Liver (tissue), 8 donors: ENCODE measurements at regions not wholly inside any gene's neighbourhood (a gene's known extent, or its start where the extent isn't known, plus 50 kb on each side); places are given as distances from the start of the nearest gene placed in this dataset.

ENCODE experiments used
- DNase-seq: peaks from one replicate; pipeline ENCODE4 v3.0.0-alpha.2; 2017; ENCODE audit warnings: low spot score
- H3K27ac ChIP-seq, 2 donors: one replicate each; pipeline ENCODE4 v1.7.0; 2013; ENCODE audit warnings: inconsistent platforms in 2 of 2, low read length in 2 of 2, control low read depth in 1 of 2, low read depth in 1 of 2, mild to moderate bottlenecking in 1 of 2
- H3K27me3 ChIP-seq, 4 donors: one replicate each; pipeline versions ENCODE4 v1.6.1 to v1.7.0; 2013; ENCODE audit warnings: low read length in 3 of 4, inconsistent platforms in 1 of 4, mild to moderate bottlenecking in 1 of 4, moderate library complexity in 1 of 4; ENCODE audit not compliant: control insufficient read depth in 4 of 4, insufficient read depth in 4 of 4
- H3K36me3 ChIP-seq, 4 donors: one replicate each; pipeline versions ENCODE4 v1.6.1 to v1.7.0; 2013; ENCODE audit warnings: low read length in 3 of 4, mild to moderate bottlenecking in 3 of 4, low read depth in 1 of 4, moderate library complexity in 1 of 4; ENCODE audit not compliant: control insufficient read depth in 4 of 4, insufficient read depth in 3 of 4
- H3K4me1 ChIP-seq, 4 donors: one replicate each; pipeline versions ENCODE4 v1.6.1 to v1.7.0; 2013; ENCODE audit warnings: low read length in 3 of 4, mild to moderate bottlenecking in 3 of 4, moderate library complexity in 1 of 4; ENCODE audit not compliant: control insufficient read depth in 4 of 4, insufficient read depth in 4 of 4
- H3K4me3 ChIP-seq, 3 donors: one replicate each; pipeline versions ENCODE4 v1.6.1 to v1.7.0; 2013; ENCODE audit warnings: low read length in 3 of 3, control low read depth in 1 of 3, low read depth in 1 of 3, mild to moderate bottlenecking in 1 of 3
- H3K9ac ChIP-seq, 2 donors: one replicate each; pipeline ENCODE4 v1.7.0; 2013; ENCODE audit warnings: low read length in 2 of 2, mild to moderate bottlenecking in 2 of 2, moderate library complexity in 2 of 2, control low read depth in 1 of 2, low read depth in 1 of 2
- H3K9me3 ChIP-seq, 4 donors: one replicate each; pipeline versions ENCODE4 v1.6.1 to v1.7.0; 2013; ENCODE audit warnings: low read length in 3 of 4; ENCODE audit not compliant: control insufficient read depth in 4 of 4
- CTCF ChIP-seq: fragments of 150-350 bp; IDR thresholded peaks from 2 replicates; pipeline ENCODE4 v1.5.1; 2017; ENCODE audit warnings: improper control_type of control experiment, low read depth, low read length; ENCODE audit not compliant: missing input control
- EGR1 ChIP-seq, 2 donors: IDR thresholded peaks; 2 replicates each; pipeline ENCODE4 v1.6.1; 2016 to 2018; ENCODE audit warnings: antibody characterized with exemption in 2 of 2, low read depth in 2 of 2
- FOXA1 ChIP-seq: IDR thresholded peaks from 2 replicates; pipeline ENCODE4 v1.6.1; 2016; ENCODE audit warnings: antibody characterized with exemption
- FOXA2 ChIP-seq: IDR thresholded peaks from 2 replicates; pipeline ENCODE4 v1.6.1; 2016; ENCODE audit warnings: antibody characterized with exemption
- GABPA ChIP-seq, 2 donors: IDR thresholded peaks in 1 of 2; conservative IDR thresholded peaks in 1 of 2; 2 replicates each; pipeline ENCODE4 v1.6.1; 2016; ENCODE audit warnings: antibody characterized with exemption in 2 of 2, mild to moderate bottlenecking in 1 of 2, moderate library complexity in 1 of 2
- HNF4A ChIP-seq, 2 donors: conservative IDR thresholded peaks; 2 replicates each; pipeline ENCODE4 v1.6.1; 2016; ENCODE audit warnings: antibody characterized with exemption in 2 of 2, mild to moderate bottlenecking in 2 of 2
- HNF4G ChIP-seq: IDR thresholded peaks from 2 replicates; pipeline ENCODE4 v1.6.1; 2016; ENCODE audit warnings: antibody characterized with exemption
- JUND ChIP-seq, 2 donors: IDR thresholded peaks; 2 replicates each; pipeline ENCODE4 v1.6.1; 2016; ENCODE audit warnings: antibody characterized with exemption in 2 of 2
- NR2F2 ChIP-seq: IDR thresholded peaks from 2 replicates; pipeline ENCODE4 v1.6.1; 2016; ENCODE audit warnings: antibody characterized with exemption
- RAD21 ChIP-seq, 2 donors: IDR thresholded peaks; 2 replicates each; pipeline ENCODE4 v1.6.1; 2016; ENCODE audit warnings: antibody characterized with exemption in 2 of 2, mild to moderate bottlenecking in 2 of 2
- REST ChIP-seq: IDR thresholded peaks from 2 replicates; pipeline ENCODE4 v1.6.1; 2016; ENCODE audit warnings: antibody characterized with exemption, mild to moderate bottlenecking
- SP1 ChIP-seq: IDR thresholded peaks from 2 replicates; pipeline ENCODE4 v1.6.1; 2018; ENCODE audit warnings: antibody characterized with exemption, mild to moderate bottlenecking
- TAF1 ChIP-seq: conservative IDR thresholded peaks from 2 replicates; pipeline ENCODE4 v1.6.1; 2016; ENCODE audit warnings: antibody characterized with exemption, mild to moderate bottlenecking
- YY1 ChIP-seq: IDR thresholded peaks from 2 replicates; pipeline ENCODE4 v1.6.1; 2016; ENCODE audit warnings: antibody characterized with exemption, mild to moderate bottlenecking
- ZBTB33 ChIP-seq: IDR thresholded peaks from 2 replicates; pipeline ENCODE4 v1.6.1; 2016; ENCODE audit warnings: antibody characterized with exemption
- WGBS: extraction: QIAGEN DNeasy Blood & Tissue Kit; methylation state at CpG from one replicate; pipeline ENCODE4 v1.1.7; 2013; 5-methylcytosine and 5-hydroxymethylcytosine counted together
- TF ChIP-seq, protein P1 (sequence below): IDR thresholded peaks from 2 replicates; pipeline ENCODE4 v1.6.1; 2016; ENCODE audit warnings: antibody characterized with exemption
- TF ChIP-seq, protein P2 (sequence below): IDR thresholded peaks from 2 replicates; pipeline ENCODE4 v1.6.1; 2016; ENCODE audit warnings: antibody characterized with exemption
- donor health status: healthy.
- donor health status: healthy.
- donor health status: healthy.
- donor health status: healthy.
- donor health status: healthy.

DNA sequence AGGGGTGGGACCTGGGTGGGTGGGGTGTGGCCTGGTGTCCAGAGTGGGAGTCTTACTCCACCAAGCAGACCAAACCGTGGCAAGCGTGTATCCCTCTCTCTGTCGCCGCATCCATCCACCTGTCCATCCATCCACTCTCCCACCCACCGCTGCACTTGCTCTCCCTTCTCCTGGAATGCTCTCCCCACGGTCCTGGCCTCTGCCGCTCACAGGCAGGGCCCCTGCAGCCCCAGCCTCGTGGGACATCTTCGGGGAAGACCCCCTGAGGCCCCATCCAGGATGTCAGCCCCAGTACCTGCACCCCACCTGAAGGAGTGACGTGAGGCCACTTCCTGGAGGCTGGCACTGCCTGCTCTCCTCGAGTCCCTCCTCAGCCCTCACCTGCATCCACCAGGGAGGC is 189.5 kb upstream of the GSE1 start:
- Histone ChIP-seq H3K4me1 (peaks cover 9 to 25% (median 21%) of the 10 kb centered on the region in 4 donors), H3K27ac (no peak overlapping the region), H3K4me3 (no peak overlapping the region), H3K27me3 (no peaks in the 10 kb centered on the region), H3K9ac (no peak overlapping the region), H3K9me3 (no peaks in the 10 kb centered on the region), H3K36me3 (no peaks in the 10 kb centered on the region)
- DNase-seq = no peak
- WGBS = 88% methylated on average over 11 of the region's 11 CpGs
- TF ChIP-seq JUND (IDR thresholded peaks at IDR 0.05) = no peak
- no peak for TF ChIP-seq FOXA1
- TF ChIP-seq NR2F2 = no peak
- TF ChIP-seq TAF1 = no peak
- TF ChIP-seq HNF4A (conservative IDR thresholded peaks at IDR 0.05) = no peak
- TF ChIP-seq EGR1 (IDR thresholded peaks at IDR 0.05; ENCODE audit: low read depth in 2 of 2) = no peak
- TF ChIP-seq YY1 = no peak
- TF ChIP-seq, protein P1, sequence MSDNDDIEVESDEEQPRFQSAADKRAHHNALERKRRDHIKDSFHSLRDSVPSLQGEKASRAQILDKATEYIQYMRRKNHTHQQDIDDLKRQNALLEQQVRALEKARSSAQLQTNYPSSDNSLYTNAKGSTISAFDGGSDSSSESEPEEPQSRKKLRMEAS = no peak
- no peak for TF ChIP-seq SP1
- no peak for TF ChIP-seq FOXA2
- TF ChIP-seq RAD21 (IDR thresholded peaks at IDR 0.05) = no peak

- no peaks in the 10 kb centered on the region for H3K27me3 ChIP-seq
- H3K4me1 ChIP-seq = peaks cover 9 to 25% (median 21%) of the 10 kb centered on the region in 4 donors
- WGBS = 87% methylated on average over 35 of the region's 35 CpGs
- no peak for DNase-seq
- H3K36me3 ChIP-seq = no peaks in the 10 kb centered on the region
- H3K9ac ChIP-seq = no peak overlapping the region
- TF ChIP-seq, protein P1 = no peak
- TF ChIP-seq, protein P2, sequence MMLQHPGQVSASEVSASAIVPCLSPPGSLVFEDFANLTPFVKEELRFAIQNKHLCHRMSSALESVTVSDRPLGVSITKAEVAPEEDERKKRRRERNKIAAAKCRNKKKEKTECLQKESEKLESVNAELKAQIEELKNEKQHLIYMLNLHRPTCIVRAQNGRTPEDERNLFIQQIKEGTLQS = no peak
- TF ChIP-seq CTCF = no peak
- TF ChIP-seq HNF4G = no peak
- no peak for TF ChIP-seq NR2F2
- TF ChIP-seq EGR1 (IDR thresholded peaks at IDR 0.05; ENCODE audit: low read depth in 2 of 2) = no peak
- TF ChIP-seq ZBTB33 = no peak
- TF ChIP-seq GABPA (IDR thresholded peaks at IDR 0.05 in 1 of 2, conservative IDR thresholded peaks at IDR 0.05 in 1 of 2) = no peak
- no peak for TF ChIP-seq REST
- no peak for TF ChIP-seq SP1
- H3K27ac ChIP-seq = no peak overlapping the region
- H3K9me3 ChIP-seq = no peaks in the 10 kb centered on the region
- H3K4me3 ChIP-seq = no peak overlapping the region
These were observed 188.7 kb upstream of the GSE1 start for GRCh38 chr16:85424260-85425073.
